Panc1 (cell line): ENCODE measurements at regions not wholly inside any gene's neighbourhood (a gene's known extent, or its start where the extent isn't known, plus 50 kb on each side); places are given as distances from the start of the nearest gene placed in this dataset.

ENCODE experiments used
- ATAC-seq: fragments of 200-7000 bp; cut with Tn5 transposase; 2 replicates; pipeline ENCODE4 v1.9.1; 2020; ENCODE audit warnings: mild to moderate bottlenecking, moderate library complexity
- BruUV-seq: library from RNA; stranded (reverse); fragments of 400-500 nt; replicated peaks from 2 replicates; lab custom pipeline; 2021; lab: Mats Ljungman, UMichigan
- CTCF ChIA-PET: fragments of 300-600 bp; sonication (Branson Sonifier 250); formaldehyde crosslinking; loops from one replicate; lab custom pipeline; 2022; ENCODE audit warnings: antibody characterized with exemption; lab: Charles Lee
- POLR2A ChIA-PET: fragments of 300-600 bp; sonication (Branson Sonifier 250); formaldehyde crosslinking; loops from one replicate; lab custom pipeline; 2022; ENCODE audit warnings: antibody characterized with exemption; lab: Charles Lee
- DNase-seq: peaks from one replicate; pipeline ENCODE4 v3.0.0-alpha.2; 2010; ENCODE audit warnings: low read depth, low spot score
- H3K27ac ChIP-seq: 2 replicates; pipeline ENCODE4 v1.5.1; 2011; ENCODE audit warnings: mild to moderate bottlenecking, low read length, inconsistent platforms
- H3K27me3 ChIP-seq: fragments of 200-500 bp; sonication (Bioruptor generic); 2 replicates; pipeline ENCODE4 v1.6.0; 2014; ENCODE audit warnings: low read length, inconsistent platforms; ENCODE audit not compliant: control insufficient read depth, insufficient read depth
- H3K36me3 ChIP-seq: fragments of 200-500 bp; sonication (Bioruptor generic); 2 replicates; pipeline ENCODE4 v1.5.1; 2014; ENCODE audit warnings: inconsistent platforms, mild to moderate bottlenecking, low read length, moderate library complexity; ENCODE audit not compliant: control insufficient read depth, insufficient read depth
- H3K4me1 ChIP-seq: 2 replicates; pipeline ENCODE4 v1.5.1; 2011; ENCODE audit warnings: inconsistent platforms, mild to moderate bottlenecking, low read length, moderate library complexity; ENCODE audit not compliant: control insufficient read depth, insufficient read depth
- H3K4me3 ChIP-seq, 2 experiments: 2 replicates each; pipeline ENCODE4 v1.5.1; 2011 to 2012; ENCODE audit warnings: low read depth in 2 of 2, low read length in 2 of 2, mild to moderate bottlenecking in 2 of 2, inconsistent platforms in 1 of 2, moderate library complexity in 1 of 2
- H3K9me3 ChIP-seq: fragments of 200-500 bp; sonication (Bioruptor generic); 2 replicates; pipeline ENCODE4 v1.5.1; 2014; ENCODE audit warnings: low read depth, mild to moderate bottlenecking, inconsistent platforms, low read length, moderate library complexity; ENCODE audit not compliant: control insufficient read depth, insufficient read depth
- POLR2AphosphoS5 ChIP-seq: IDR thresholded peaks from 2 replicates; pipeline ENCODE4 v1.6.1; 2012; ENCODE audit warnings: mild to moderate bottlenecking, low read depth, low read length, moderate library complexity
- SIN3A ChIP-seq: IDR thresholded peaks from 2 replicates; pipeline ENCODE4 v1.6.1; 2012; ENCODE audit warnings: low read depth, mild to moderate bottlenecking, low read length, moderate library complexity, borderline replicate concordance; ENCODE audit not compliant: insufficient read depth
- TCF7L2 ChIP-seq: IDR thresholded peaks from 2 replicates; pipeline ENCODE4 v1.6.1; 2011; ENCODE audit warnings: mild to moderate bottlenecking, low read depth, low read length, inconsistent platforms
- in situ Hi-C: cut with HindIII; loops from 2 replicates; pipeline ENCODE4 v1.10.0; 2016; ENCODE audit warnings: low sequenced_read_pairs, low pct_unique_long_range_greater_than_20kb
- intact Hi-C: fragments of 100-400 bp; cut with micrococcal nuclease; formaldehyde crosslinking; loops from one replicate; pipeline ENCODE4 v1.10.0; 2022; ENCODE audit not compliant: unreplicated experiment
- TF ChIP-seq, protein P1 (sequence below), 2 experiments: IDR thresholded peaks; 2 replicates each; pipeline ENCODE4 v1.6.1; 2011 to 2012; ENCODE audit warnings: low read depth in 2 of 2, control low read depth in 1 of 2, low read length in 1 of 2, mild to moderate bottlenecking in 1 of 2, moderate library complexity in 1 of 2; ENCODE audit not compliant: insufficient read depth in 1 of 2
- TF ChIP-seq, protein P2 (sequence below): fragments of 450-650 bp; IDR thresholded peaks from 2 replicates; pipeline ENCODE4 v1.5.1; 2017; ENCODE audit warnings: mild to moderate bottlenecking

DNA sequence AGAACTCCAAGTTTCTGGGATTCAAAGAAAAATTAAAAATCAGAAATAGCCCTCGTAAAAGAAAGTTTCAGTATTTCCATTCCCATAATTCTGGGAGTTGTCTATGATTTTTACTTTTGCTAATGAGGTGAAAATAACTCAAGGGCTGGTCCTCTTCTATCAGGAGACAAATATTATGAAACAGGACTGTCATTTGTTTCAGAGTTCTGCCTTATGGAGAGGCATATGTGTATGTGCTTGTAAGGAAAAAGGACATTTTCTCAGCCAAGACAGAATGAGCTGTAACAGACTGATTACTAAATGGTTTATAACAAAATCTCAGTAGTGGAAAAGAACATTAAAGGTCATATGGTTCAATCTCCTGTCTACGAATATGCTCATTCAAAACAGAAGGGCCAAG, 59.0 kb upstream of the TAB3 start:
- ATAC-seq (no peak), DNase-seq (no peak)
- no peaks in the 10 kb centered on the region for H3K36me3 ChIP-seq
- in situ Hi-C loops (no loop called here), intact Hi-C loops (no loop called here)
- BruUV-seq = no TSS peak
- H3K27me3 ChIP-seq = no peaks in the 10 kb centered on the region
- no peaks in the 10 kb centered on the region for H3K9me3 ChIP-seq
- H3K4me3 ChIP-seq = no peak overlapping the region
- no peak for TF ChIP-seq SIN3A
- TF ChIP-seq, protein P1, sequence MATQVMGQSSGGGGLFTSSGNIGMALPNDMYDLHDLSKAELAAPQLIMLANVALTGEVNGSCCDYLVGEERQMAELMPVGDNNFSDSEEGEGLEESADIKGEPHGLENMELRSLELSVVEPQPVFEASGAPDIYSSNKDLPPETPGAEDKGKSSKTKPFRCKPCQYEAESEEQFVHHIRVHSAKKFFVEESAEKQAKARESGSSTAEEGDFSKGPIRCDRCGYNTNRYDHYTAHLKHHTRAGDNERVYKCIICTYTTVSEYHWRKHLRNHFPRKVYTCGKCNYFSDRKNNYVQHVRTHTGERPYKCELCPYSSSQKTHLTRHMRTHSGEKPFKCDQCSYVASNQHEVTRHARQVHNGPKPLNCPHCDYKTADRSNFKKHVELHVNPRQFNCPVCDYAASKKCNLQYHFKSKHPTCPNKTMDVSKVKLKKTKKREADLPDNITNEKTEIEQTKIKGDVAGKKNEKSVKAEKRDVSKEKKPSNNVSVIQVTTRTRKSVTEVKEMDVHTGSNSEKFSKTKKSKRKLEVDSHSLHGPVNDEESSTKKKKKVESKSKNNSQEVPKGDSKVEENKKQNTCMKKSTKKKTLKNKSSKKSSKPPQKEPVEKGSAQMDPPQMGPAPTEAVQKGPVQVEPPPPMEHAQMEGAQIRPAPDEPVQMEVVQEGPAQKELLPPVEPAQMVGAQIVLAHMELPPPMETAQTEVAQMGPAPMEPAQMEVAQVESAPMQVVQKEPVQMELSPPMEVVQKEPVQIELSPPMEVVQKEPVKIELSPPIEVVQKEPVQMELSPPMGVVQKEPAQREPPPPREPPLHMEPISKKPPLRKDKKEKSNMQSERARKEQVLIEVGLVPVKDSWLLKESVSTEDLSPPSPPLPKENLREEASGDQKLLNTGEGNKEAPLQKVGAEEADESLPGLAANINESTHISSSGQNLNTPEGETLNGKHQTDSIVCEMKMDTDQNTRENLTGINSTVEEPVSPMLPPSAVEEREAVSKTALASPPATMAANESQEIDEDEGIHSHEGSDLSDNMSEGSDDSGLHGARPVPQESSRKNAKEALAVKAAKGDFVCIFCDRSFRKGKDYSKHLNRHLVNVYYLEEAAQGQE (IDR thresholded peaks at IDR 0.05; ENCODE audit: insufficient read depth in 1 of 2, low read depth in 2 of 2, low read length in 1 of 2) = no peak
- TF ChIP-seq, protein P2, sequence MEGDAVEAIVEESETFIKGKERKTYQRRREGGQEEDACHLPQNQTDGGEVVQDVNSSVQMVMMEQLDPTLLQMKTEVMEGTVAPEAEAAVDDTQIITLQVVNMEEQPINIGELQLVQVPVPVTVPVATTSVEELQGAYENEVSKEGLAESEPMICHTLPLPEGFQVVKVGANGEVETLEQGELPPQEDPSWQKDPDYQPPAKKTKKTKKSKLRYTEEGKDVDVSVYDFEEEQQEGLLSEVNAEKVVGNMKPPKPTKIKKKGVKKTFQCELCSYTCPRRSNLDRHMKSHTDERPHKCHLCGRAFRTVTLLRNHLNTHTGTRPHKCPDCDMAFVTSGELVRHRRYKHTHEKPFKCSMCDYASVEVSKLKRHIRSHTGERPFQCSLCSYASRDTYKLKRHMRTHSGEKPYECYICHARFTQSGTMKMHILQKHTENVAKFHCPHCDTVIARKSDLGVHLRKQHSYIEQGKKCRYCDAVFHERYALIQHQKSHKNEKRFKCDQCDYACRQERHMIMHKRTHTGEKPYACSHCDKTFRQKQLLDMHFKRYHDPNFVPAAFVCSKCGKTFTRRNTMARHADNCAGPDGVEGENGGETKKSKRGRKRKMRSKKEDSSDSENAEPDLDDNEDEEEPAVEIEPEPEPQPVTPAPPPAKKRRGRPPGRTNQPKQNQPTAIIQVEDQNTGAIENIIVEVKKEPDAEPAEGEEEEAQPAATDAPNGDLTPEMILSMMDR = no peak
- TF ChIP-seq POLR2AphosphoS5 = no peak
- TF ChIP-seq TCF7L2 = no peak
- ChIA-PET POLR2A (no interaction called here), CTCF (no interaction called here)
- no peaks in the 10 kb centered on the region for H3K4me1 ChIP-seq
- H3K27ac ChIP-seq = no peak overlapping the region

DNA sequence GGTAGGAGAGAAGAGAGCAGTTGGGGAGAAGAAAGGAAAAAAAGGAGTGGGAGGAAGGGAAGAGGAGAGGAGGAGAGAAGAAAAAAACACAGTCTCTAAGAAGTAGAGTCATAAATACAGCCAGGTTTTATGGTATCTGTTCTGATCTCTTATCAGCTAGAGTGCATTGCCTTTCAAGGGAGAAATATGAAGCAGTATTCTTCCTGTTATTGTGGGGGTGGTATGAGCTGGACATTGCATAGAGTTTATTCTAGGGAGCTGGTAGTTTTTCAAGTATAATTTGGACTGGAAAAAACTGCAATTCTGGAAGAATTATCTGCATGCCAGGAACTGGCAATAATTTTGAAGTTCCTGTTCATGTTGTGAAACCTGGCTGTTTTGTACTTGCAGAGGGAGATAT, 54.9 kb upstream of the TAB3 start:
- in situ Hi-C loops (no loop called here), intact Hi-C loops (no loop called here)
- Histone ChIP-seq H3K4me3 (no peak overlapping the region), H3K36me3 (no peaks in the 10 kb centered on the region), H3K27me3 (no peaks in the 10 kb centered on the region), H3K4me1 (no peaks in the 10 kb centered on the region), H3K27ac (no peak overlapping the region), H3K9me3 (no peaks in the 10 kb centered on the region)
- ChIA-PET POLR2A (no interaction called here), CTCF (no interaction called here)
- BruUV-seq = no TSS peak
- DNase-seq = no peak
- no peak for ATAC-seq
- TF ChIP-seq, protein P2 = no peak
- no peak for TF ChIP-seq POLR2AphosphoS5
- no peak for TF ChIP-seq TCF7L2
- no peak for TF ChIP-seq SIN3A
- TF ChIP-seq, protein P1 (IDR thresholded peaks at IDR 0.05; ENCODE audit: insufficient read depth in 1 of 2, low read depth in 2 of 2, low read length in 1 of 2) = no peak
